T47D (cell line): ENCODE measurements at regions not wholly inside any gene's neighbourhood (a gene's known extent, or its start where the extent isn't known, plus 50 kb on each side); places are given as distances from the start of the nearest gene placed in this dataset.

ENCODE experiments used
- DNase-seq, 2 experiments: peaks; one replicate each; pipeline versions ENCODE4 v3.0.0 to v3.0.0-alpha.2; 2011 to 2012; ENCODE audit warnings: low read depth in 1 of 2, low spot score in 1 of 2
- JUND ChIP-seq: IDR thresholded peaks from 2 replicates; pipeline ENCODE4 v1.6.1; 2012; ENCODE audit warnings: low read depth
- in situ Hi-C: cut with HindIII; loops from 2 replicates; pipeline ENCODE4 v1.10.0; 2016; ENCODE audit warnings: low sequenced_read_pairs, low pct_unique_long_range_greater_than_20kb

GRCh38 chr18:59085126-59085794 is 54.4 kb upstream of the SEC11C start:
- no peak for DNase-seq
- in situ Hi-C loops: no loop called here

GRCh38 chr18:59085797-59086196 is 53.9 kb upstream of the SEC11C start:
- DNase-seq: no peak
- no peak for TF ChIP-seq JUND
- in situ Hi-C loops: no loop called here

More at GRCh38 chr18:59085126-59085794, 54.4 kb upstream of the SEC11C start:
- no peak for TF ChIP-seq JUND

- DNase-seq: no peak
- no peak for TF ChIP-seq JUND
- in situ Hi-C loops: no loop called here
Measured at GRCh38 chr18:59086522-59086921, 53.2 kb upstream of the SEC11C start.

GRCh38 chr18:59087391-59087790 is 52.3 kb upstream of the SEC11C start:
- no peak for TF ChIP-seq JUND
- no peak for DNase-seq
- in situ Hi-C loops: no loop called here
